ENCODE measurements at regions not wholly inside any gene's neighbourhood (a gene's known extent, or its start where the extent isn't known, plus 50 kb on each side); places are given as distances from the start of the nearest gene placed in this dataset.

DNA sequence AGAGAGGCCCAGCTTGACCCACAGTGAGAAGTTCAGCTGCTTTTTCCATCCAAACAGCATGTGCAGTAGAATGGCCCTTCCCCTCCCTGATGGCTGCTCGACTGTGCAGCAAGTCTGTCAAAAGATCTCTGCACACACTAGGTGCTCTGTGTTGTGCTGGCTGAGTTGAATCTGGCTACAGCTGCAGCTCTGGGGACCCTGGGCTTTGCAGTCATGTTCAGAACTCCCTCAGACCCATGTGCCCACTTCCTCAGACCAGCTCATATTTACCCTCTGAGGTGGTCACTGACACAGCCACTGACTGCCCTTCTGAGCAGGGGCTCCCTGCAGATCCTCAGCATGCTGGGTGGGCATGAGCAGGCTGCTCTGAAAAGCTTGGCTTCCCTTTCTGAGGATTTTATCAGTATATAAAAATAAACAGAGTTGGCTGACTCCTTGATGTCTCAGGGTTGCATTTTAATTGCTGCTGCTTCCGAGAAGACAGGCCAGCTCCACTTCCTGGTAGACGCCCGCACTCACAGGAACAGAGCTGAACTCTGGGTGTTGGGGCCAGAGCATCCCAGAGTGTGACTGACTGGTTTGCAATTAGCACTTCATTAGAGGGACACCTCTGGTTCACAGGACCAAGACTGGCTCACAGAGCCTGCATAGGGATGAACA is 507.9 kb downstream of the RPS24 start:
- Mint-ChIP-seq H3K9me3 (peaks cover 0 to 2% of the 10 kb centered on the region in 2 donors), H3K4me3 (no peak overlapping the region), H3K27ac (peak overlapping the region; percentile 36), H3K27me3 (ENCODE audit: low read depth) (no peaks in the 10 kb centered on the region), H3K4me1 (ENCODE audit: low read depth) (peaks cover 10% of the 10 kb centered on the region), H3K36me3 (ENCODE audit: insufficient read depth in 2 of 2) (no peaks in the 10 kb centered on the region)
- DNase-seq, result no peak
- peak; percentile 43 to 58 for ATAC-seq (replicated peaks in 1 of 2)

DNA sequence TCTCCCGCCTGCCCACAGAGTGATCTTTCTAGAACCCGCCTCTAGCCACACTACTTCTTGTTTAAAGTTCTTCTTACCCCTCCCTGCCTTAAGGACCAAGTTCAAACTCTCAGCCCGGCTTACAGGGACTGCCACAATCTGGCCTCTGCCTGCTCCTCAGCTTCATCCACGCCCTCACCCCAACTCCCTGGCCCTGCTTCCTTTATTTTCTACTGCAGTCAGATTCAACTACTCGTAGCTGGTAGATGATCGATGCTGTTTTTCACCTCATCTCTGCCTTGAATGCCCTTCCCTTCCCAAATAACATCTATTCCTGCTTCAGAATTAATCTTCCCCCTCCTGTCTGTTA is 508.5 kb downstream of the RPS24 start:
- no peak for ATAC-seq (replicated peaks in 1 of 2)
- Mint-ChIP-seq H3K9me3 (peaks cover 0 to 2% of the 10 kb centered on the region in 2 donors), H3K4me1 (ENCODE audit: low read depth) (peaks cover 10% of the 10 kb centered on the region), H3K27ac (peak overlapping the region; percentile 36), H3K36me3 (ENCODE audit: insufficient read depth in 2 of 2) (no peaks in the 10 kb centered on the region), H3K4me3 (peak overlapping the region in 1 of 2 donors; percentile 31), H3K27me3 (ENCODE audit: low read depth) (no peaks in the 10 kb centered on the region)
- DNase-seq, result no peak

DNA sequence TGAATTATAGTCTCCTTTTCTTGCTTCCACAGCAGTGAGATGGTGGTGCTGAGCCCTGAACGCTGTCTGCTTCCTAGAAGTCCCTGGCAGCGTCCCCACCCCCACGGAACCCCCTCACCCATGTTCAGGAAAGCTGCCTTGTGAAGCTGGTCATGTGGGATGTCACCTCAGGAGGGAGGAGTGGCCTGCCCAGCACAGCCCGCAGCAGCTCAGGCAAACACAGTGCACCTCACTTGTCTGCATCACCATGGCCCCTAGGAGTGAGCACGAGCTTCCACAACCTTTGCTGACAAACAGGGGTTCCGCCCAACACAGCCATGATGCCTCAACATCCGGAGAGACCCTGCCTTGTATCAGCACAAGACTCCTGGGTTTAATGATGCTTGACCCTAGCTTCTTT is 508.9 kb downstream of the RPS24 start:
- Mint-ChIP-seq H3K4me3 (peak overlapping the region in 1 of 2 donors; percentile 31), H3K27me3 (ENCODE audit: low read depth) (no peaks in the 10 kb centered on the region), H3K9me3 (peaks cover 0 to 2% of the 10 kb centered on the region in 2 donors), H3K4me1 (ENCODE audit: low read depth) (peaks cover 10% of the 10 kb centered on the region), H3K36me3 (ENCODE audit: insufficient read depth in 2 of 2) (no peaks in the 10 kb centered on the region), H3K27ac (peak overlapping the region; percentile 36)
- ATAC-seq (replicated peaks in 1 of 2) (no peak), DNase-seq (no peak)

DNA sequence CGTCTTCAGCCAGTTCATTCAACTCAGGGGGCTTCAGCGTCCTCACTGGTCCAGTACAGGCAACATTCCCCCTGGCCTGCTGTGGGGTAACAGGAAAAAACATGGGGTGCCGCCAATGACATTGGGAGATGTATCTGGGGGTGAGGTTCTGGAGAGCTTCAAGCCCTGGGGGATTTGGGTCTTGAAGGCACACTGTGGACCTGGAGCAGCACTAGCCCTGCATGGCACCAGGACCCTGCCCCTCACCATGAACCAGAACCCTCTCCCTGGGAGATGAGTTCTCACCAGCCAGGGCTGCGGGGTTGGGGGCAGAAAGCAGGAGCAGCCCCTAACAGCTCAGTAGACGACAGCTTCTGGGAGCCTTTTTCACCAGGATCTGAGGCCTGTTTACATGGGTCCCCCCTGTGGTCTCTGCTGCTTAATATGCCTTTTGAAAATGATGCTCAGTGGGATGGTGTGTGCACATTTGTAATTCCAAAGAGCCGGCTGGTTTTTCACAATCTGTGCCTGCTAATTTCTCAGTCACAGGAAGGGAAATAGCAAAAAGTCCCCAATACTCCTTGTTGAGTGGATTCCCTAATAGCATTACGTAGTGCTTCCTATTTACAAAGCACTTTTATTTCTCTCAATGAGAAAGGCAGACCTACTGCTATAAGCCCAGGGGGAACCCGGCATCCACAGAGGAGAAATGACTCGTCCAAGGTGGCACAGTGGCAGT is 509.5 kb downstream of the RPS24 start:
- H3K4me3 Mint-ChIP-seq, result no peak overlapping the region
- H3K27ac Mint-ChIP-seq, result no peak overlapping the region
- ATAC-seq (replicated peaks in 1 of 2) (no peak), DNase-seq (no peak)
- H3K4me1 Mint-ChIP-seq (ENCODE audit: low read depth), result peaks cover 10% of the 10 kb centered on the region
- H3K27me3 Mint-ChIP-seq (ENCODE audit: low read depth), result peaks cover 5% of the 10 kb centered on the region
- H3K36me3 Mint-ChIP-seq (ENCODE audit: insufficient read depth in 2 of 2), result no peaks in the 10 kb centered on the region
- peaks cover 0 to 2% of the 10 kb centered on the region in 2 donors for H3K9me3 Mint-ChIP-seq

DNA sequence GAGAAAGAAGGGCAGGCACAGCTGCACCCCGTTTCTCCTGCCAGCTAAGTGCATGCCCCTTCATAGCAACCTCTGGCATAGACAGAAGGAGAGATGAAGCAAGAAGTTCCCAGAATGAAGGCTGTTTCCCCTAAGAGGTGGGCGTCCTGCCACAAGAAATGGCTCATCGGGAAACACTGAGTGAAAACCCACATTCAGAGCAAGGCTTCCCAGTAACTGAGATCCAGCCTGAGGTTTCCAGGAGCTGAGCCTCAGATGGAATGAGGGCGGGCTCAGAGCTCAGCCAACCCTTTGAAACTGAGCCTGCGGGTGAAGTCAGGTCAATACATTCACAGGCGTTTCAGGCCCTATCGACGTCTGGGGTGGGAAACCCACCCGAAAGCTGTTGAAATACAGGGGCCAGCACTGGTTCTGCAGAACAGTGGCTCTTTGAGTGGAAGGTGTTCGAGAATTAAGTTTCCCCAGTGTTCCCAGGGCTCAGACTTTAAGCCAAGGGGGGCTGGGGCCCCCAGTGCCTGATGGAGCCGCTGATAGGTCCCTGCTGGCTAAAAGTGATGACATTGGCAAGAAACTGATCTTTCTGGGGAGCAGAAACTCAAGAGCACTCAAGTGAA is 510.2 kb downstream of the RPS24 start:
- ATAC-seq (replicated peaks in 1 of 2) (peak; percentile 55 to 65), DNase-seq (no peak)
- peaks cover 0 to 2% of the 10 kb centered on the region in 2 donors for H3K9me3 Mint-ChIP-seq
- no peaks in the 10 kb centered on the region for H3K36me3 Mint-ChIP-seq (ENCODE audit: insufficient read depth in 2 of 2)
- H3K4me1 Mint-ChIP-seq (ENCODE audit: low read depth), result peaks cover 10% of the 10 kb centered on the region
- peaks cover 8% of the 10 kb centered on the region for H3K27me3 Mint-ChIP-seq (ENCODE audit: low read depth)
- H3K4me3 Mint-ChIP-seq, result no peak overlapping the region
- no peak overlapping the region for H3K27ac Mint-ChIP-seq

DNA sequence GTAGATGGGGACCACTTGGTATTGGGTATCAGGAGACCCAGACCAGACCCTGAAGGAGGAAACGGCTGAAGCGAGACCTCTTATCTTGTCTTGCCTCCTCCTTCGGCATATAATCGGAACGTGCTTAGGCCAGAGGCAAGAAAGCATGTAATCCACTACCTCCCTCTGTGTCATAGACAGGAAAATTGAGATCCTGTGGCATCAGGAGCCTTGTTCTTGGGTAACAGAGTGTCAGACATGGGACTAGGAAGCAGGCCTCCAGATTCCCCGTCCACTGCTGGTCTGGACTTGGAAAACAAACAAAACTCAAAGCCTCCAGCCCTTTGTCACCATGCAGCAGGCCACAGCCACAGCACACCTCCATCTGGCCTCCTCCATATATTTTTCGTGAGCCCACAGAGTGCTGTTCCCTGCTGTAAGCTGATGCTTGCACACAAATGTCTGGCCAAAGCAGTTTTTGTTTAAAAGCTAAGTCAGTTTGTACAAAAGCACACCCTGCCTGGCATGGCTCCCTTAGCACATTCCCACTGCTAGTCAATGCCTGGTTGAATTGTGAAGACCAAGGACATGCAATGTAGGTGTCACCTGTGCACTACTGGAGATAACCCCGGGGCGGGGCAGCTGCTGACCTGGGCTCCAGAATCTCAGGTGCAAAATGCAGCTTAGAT is 510.9 kb downstream of the RPS24 start:
- H3K36me3 Mint-ChIP-seq (ENCODE audit: insufficient read depth in 2 of 2), result no peaks in the 10 kb centered on the region
- peaks cover 8% of the 10 kb centered on the region for H3K27me3 Mint-ChIP-seq (ENCODE audit: low read depth)
- H3K27ac Mint-ChIP-seq, result no peak overlapping the region
- ATAC-seq (replicated peaks in 1 of 2), result no peak
- no peak overlapping the region for H3K4me3 Mint-ChIP-seq
- H3K9me3 Mint-ChIP-seq, result peaks cover 0 to 2% of the 10 kb centered on the region in 2 donors
- peaks cover 10% of the 10 kb centered on the region for H3K4me1 Mint-ChIP-seq (ENCODE audit: low read depth)
- no peak for DNase-seq

DNA sequence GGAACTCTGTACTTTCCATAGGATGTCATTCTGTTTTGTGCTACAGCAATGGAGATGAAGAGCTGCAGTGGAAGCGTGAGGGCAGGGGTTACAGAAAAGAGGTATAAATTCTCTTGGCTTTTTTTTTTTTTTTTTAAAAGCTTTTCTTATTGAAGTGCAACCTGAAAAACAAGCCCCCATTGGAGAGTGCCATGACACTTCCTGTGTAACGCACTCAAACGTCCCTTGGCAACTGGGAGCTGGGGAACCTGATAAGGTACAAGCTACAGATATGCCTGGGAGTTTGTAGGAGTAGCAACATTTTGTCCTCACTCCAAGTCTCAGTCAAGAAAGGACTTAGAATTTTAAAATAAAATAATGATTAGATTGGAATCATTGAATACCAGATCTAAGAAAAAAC is 512.1 kb downstream of the RPS24 start:
- Mint-ChIP-seq H3K36me3 (ENCODE audit: insufficient read depth in 2 of 2) (no peaks in the 10 kb centered on the region), H3K27ac (no peak overlapping the region), H3K4me3 (no peak overlapping the region), H3K9me3 (no peaks in the 10 kb centered on the region), H3K27me3 (ENCODE audit: low read depth) (peaks cover 8% of the 10 kb centered on the region), H3K4me1 (ENCODE audit: low read depth) (peaks cover 10% of the 10 kb centered on the region)
- ATAC-seq (replicated peaks in 1 of 2) (no peak), DNase-seq (no peak)

DNA sequence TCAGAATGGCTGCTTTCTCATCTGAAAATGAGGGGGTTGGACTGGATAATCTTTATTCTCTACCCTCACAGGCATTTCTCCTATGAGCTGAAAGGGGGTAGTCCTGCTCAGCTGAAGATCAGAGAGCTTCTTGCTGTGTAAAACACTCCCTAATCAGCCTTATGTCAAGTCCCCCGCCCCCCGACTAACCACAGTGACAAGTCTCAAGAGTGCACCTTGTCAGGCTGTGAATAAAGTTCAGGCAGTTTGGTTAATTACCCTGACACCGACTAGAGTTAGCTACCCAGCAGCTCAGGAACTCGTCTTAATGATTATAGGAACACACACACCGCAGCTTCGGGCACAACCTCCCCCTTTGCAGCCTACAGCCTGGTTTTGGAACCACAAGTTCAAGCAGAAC is 513.7 kb downstream of the RPS24 start:
- ATAC-seq (replicated peaks in 1 of 2) (peak in 1 of 2 donors; percentile 30), DNase-seq (no peak)
- Mint-ChIP-seq H3K4me1 (ENCODE audit: low read depth) (peaks cover 7% of the 10 kb centered on the region), H3K27ac (no peak overlapping the region), H3K36me3 (ENCODE audit: insufficient read depth in 2 of 2) (no peaks in the 10 kb centered on the region), H3K4me3 (no peak overlapping the region), H3K27me3 (ENCODE audit: low read depth) (peaks cover 8% of the 10 kb centered on the region), H3K9me3 (no peaks in the 10 kb centered on the region)

DNA sequence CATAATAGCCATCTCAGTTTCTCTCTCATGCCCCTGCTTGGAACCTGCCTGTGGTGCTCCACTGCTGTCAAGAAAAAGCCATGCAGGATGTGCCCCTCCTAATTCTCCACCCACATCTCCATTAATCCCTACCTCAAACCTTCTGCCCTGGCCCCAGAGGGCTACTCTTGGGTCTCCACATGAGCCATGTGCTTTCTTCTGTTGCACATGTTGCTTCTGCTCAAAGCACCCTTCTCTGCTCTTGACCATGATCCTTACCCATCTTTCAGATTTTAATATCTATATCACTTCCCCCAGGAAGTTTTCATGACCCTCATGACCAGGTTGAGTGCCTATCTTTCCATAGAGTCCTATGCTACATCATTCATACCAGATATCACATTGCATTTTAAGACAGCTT is 514.2 kb downstream of the RPS24 start:
- H3K36me3 Mint-ChIP-seq (ENCODE audit: insufficient read depth in 2 of 2), result no peaks in the 10 kb centered on the region
- peaks cover 8% of the 10 kb centered on the region for H3K27me3 Mint-ChIP-seq (ENCODE audit: low read depth)
- peaks cover 5% of the 10 kb centered on the region for H3K4me1 Mint-ChIP-seq (ENCODE audit: low read depth)
- DNase-seq, result no peak
- no peak for ATAC-seq (replicated peaks in 1 of 2)
- H3K9me3 Mint-ChIP-seq, result no peaks in the 10 kb centered on the region
- no peak overlapping the region for H3K4me3 Mint-ChIP-seq
- H3K27ac Mint-ChIP-seq, result no peak overlapping the region

DNA sequence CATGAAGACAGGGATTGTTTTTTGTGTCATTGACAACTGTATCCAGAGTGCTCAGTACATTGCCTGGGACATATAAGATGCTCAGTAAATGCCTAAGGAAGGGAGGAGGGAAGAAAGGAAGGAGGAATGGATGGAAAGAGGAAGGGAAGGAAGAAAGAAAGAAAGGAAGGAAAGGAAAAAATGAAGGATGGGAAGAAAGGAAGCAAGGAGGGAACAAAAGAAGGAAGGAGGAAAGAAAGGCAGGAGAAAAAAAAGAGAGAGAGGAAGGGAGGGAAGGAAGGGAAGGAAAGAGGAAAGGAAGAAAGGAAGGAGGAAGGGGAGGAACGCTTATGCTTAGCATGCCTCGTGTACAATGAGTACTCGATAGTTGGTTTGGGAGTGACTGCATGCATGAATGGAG is 514.7 kb downstream of the RPS24 start:
- Mint-ChIP-seq H3K27me3 (ENCODE audit: low read depth) (peaks cover 8% of the 10 kb centered on the region), H3K36me3 (ENCODE audit: insufficient read depth in 2 of 2) (no peaks in the 10 kb centered on the region), H3K4me1 (ENCODE audit: low read depth) (peaks cover 5% of the 10 kb centered on the region), H3K27ac (no peak overlapping the region), H3K4me3 (no peak overlapping the region), H3K9me3 (no peaks in the 10 kb centered on the region)
- DNase-seq (no peak), ATAC-seq (replicated peaks in 1 of 2) (no peak)

DNA sequence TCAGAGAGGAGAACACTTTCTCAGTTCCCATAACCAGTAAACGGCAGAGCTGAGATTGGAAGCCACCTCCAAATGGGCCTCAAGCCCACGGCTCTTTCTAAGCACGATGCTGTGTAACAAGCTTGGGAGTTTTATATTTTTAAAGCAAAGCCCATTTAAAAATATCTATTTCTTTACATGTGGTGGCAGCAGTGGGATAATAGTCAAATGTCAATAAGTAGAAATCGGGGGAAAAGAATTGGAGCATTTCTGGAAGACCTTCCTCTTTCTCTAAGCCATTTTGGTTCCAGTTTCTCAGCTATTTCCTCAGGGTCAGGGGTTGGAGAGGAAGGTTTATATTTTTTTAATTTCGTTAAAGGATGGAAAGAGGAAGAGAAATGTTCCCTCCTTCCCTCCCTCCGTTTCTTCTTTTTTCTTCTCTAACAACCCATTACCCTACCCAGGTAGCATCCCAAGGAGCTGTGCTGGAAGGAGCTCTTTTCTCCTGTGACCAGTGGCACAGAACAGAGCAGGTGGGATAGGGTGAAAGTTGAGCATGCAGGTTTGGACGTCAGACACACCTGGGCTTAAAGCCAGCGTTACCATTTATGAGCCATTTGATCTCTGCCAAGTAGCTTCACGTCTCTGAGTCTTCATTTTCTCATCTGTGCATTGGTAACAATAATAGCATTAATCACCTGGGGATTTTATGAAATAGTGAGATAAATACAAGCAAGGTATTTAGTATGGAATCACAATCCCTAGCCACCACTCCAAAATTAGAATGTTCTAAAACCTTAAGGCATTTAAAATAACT is 515.7 kb downstream of the RPS24 start:
- H3K4me3 Mint-ChIP-seq, result no peak overlapping the region
- no peaks in the 10 kb centered on the region for H3K9me3 Mint-ChIP-seq
- H3K4me1 Mint-ChIP-seq (ENCODE audit: low read depth), result peaks cover 5% of the 10 kb centered on the region
- no peak overlapping the region for H3K27ac Mint-ChIP-seq
- no peak for DNase-seq
- H3K27me3 Mint-ChIP-seq (ENCODE audit: low read depth), result peaks cover 8% of the 10 kb centered on the region
- H3K36me3 Mint-ChIP-seq (ENCODE audit: insufficient read depth in 2 of 2), result no peaks in the 10 kb centered on the region
- ATAC-seq (replicated peaks in 1 of 2), result no peak

DNA sequence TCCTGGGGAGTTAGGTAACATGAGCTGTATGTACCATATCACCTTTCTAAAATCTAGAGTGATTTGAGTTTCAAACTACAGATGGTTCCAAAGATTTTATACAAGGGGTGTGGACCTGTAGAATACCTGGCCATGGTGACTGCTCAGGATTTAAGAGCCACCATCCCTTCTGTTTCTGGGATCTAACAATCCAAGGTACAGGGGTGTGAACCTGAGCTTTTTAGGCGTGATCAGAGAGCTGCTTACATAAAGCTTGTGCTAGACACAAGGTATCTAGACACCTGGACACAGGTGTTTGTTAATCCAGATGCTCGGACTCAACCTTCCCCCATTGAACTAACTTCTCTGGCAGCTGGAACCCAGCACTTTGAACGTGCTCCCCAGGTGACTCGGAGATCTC is 516.4 kb downstream of the RPS24 start:
- Mint-ChIP-seq H3K27me3 (ENCODE audit: low read depth) (peaks cover 13% of the 10 kb centered on the region), H3K4me3 (no peak overlapping the region), H3K4me1 (ENCODE audit: low read depth) (peaks cover 5% of the 10 kb centered on the region), H3K27ac (no peak overlapping the region), H3K9me3 (no peaks in the 10 kb centered on the region), H3K36me3 (ENCODE audit: insufficient read depth in 2 of 2) (no peaks in the 10 kb centered on the region)
- DNase-seq, result no peak
- no peak for ATAC-seq (replicated peaks in 1 of 2)

DNA sequence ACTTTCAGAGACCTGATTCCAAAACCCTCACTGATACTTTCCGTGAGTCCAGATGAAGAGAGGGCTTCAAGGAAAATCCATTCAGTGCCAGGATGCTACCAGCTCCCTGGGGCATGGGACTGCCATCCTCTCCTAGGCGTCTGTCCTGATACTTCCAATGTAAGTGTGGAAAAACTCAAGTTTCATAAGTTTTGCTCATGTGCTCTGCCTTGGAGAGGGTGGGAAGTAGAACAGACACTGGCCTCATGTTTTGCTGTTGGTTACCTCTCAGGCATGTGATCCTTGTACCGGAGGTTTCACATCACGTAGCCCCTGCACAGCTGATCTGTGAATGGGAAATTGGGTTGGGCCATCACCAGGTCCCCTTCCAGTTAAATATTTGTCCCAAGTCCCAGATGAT is 517.1 kb downstream of the RPS24 start:
- Mint-ChIP-seq H3K4me1 (ENCODE audit: low read depth) (peaks cover 5% of the 10 kb centered on the region), H3K4me3 (no peak overlapping the region), H3K27ac (no peak overlapping the region), H3K9me3 (no peaks in the 10 kb centered on the region), H3K36me3 (ENCODE audit: insufficient read depth in 2 of 2) (no peaks in the 10 kb centered on the region), H3K27me3 (ENCODE audit: low read depth) (peaks cover 14% of the 10 kb centered on the region)
- no peak for ATAC-seq (replicated peaks in 1 of 2)
- no peak for DNase-seq

All from activated T-cell treated with anti-CD3 and anti-CD28 coated beads, Interleukin-2, amount 50 U/mL, for 72 hours (primary cell).